ENCODE measurements at regions not wholly inside any gene's neighbourhood (a gene's known extent, or its start where the extent isn't known, plus 50 kb on each side); places are given as distances from the start of the nearest gene placed in this dataset.

DNA sequence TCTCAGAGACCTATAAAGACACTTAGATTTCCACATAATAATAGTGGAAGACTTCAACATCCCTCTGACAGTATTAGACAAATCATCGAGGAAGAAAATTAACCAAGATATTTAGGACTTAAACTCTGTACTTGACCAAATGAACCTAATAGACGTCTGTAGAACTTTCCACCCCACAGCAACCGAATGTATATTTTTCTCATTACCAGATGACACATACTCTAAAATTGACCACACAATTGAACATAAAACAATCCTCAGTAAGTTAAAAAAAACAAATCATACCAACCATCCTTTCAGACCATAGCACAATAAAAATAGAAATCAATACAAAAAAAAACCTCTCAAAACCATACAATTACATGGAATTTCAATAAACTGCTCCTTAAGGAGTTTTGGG is 201.0 kb downstream of the POSTN start:
- Mint-ChIP-seq H3K4me3 (ENCODE audit: unreplicated experiment) (no peak overlapping the region), H3K36me3 (ENCODE audit: low read depth, unreplicated experiment) (no peaks in the 10 kb centered on the region), H3K9me3 (ENCODE audit: unreplicated experiment) (no peaks in the 10 kb centered on the region), H3K27ac (ENCODE audit: unreplicated experiment) (no peak overlapping the region), H3K27me3 (ENCODE audit: unreplicated experiment) (peaks cover 3% of the 10 kb centered on the region), H3K4me1 (ENCODE audit: unreplicated experiment) (no peaks in the 10 kb centered on the region)
- DNase-seq (ENCODE audit: low spot score), result no peak
- TF ChIP-seq, protein P1, sequence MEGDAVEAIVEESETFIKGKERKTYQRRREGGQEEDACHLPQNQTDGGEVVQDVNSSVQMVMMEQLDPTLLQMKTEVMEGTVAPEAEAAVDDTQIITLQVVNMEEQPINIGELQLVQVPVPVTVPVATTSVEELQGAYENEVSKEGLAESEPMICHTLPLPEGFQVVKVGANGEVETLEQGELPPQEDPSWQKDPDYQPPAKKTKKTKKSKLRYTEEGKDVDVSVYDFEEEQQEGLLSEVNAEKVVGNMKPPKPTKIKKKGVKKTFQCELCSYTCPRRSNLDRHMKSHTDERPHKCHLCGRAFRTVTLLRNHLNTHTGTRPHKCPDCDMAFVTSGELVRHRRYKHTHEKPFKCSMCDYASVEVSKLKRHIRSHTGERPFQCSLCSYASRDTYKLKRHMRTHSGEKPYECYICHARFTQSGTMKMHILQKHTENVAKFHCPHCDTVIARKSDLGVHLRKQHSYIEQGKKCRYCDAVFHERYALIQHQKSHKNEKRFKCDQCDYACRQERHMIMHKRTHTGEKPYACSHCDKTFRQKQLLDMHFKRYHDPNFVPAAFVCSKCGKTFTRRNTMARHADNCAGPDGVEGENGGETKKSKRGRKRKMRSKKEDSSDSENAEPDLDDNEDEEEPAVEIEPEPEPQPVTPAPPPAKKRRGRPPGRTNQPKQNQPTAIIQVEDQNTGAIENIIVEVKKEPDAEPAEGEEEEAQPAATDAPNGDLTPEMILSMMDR (IDR thresholded peaks at IDR 0.05; ENCODE audit: unreplicated experiment), result no peak

DNA sequence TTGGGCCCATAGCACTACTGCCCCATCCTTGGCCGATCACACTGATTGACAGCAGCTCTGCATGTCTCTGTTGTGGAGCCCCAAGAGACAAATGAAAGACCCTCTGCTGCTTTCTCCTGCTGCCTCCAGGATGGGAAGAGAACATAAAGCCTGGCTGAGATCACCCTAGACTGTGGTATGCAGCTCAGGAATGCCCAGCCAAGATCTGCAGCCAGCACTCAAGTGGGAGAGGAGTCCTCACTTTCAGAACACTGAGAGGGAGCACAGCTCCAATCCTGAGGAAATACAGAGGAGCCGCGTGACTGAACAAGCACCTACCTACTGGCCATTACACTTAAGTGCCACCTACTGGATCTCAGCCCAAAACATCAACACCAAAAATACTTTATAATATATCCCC is 203.0 kb downstream of the POSTN start:
- H3K4me3 Mint-ChIP-seq (ENCODE audit: unreplicated experiment), result no peak overlapping the region
- H3K27me3 Mint-ChIP-seq (ENCODE audit: unreplicated experiment), result peaks cover 2% of the 10 kb centered on the region
- H3K36me3 Mint-ChIP-seq (ENCODE audit: low read depth, unreplicated experiment), result no peaks in the 10 kb centered on the region
- H3K4me1 Mint-ChIP-seq (ENCODE audit: unreplicated experiment), result no peaks in the 10 kb centered on the region
- H3K27ac Mint-ChIP-seq (ENCODE audit: unreplicated experiment), result no peak overlapping the region
- TF ChIP-seq, protein P1 (IDR thresholded peaks at IDR 0.05; ENCODE audit: unreplicated experiment), result no peak
- no peak for DNase-seq (ENCODE audit: low spot score)
- H3K9me3 Mint-ChIP-seq (ENCODE audit: unreplicated experiment), result no peaks in the 10 kb centered on the region

DNA sequence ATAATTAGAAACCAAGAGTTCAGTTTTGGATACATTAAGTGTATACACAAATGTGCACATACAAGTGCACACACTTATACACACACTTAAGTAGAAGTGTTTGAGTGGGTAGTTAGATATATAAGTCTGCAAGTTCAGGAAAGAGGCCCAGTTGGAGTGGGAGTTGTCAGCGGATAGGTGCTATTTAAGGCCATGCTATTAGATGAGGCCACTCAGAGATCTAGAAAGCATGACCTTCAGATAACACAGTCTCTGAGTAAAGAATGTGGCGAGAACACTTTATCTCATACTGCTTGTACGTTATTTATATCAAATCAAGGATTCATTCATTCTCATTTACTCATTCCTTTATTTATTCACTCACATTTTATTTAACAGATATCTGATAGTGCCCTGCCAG is 206.2 kb downstream of the POSTN start:
- Mint-ChIP-seq H3K27me3 (ENCODE audit: unreplicated experiment) (no peaks in the 10 kb centered on the region), H3K4me3 (ENCODE audit: unreplicated experiment) (no peak overlapping the region), H3K27ac (ENCODE audit: unreplicated experiment) (no peak overlapping the region), H3K4me1 (ENCODE audit: unreplicated experiment) (no peaks in the 10 kb centered on the region), H3K36me3 (ENCODE audit: low read depth, unreplicated experiment) (no peaks in the 10 kb centered on the region), H3K9me3 (ENCODE audit: unreplicated experiment) (no peaks in the 10 kb centered on the region)
- TF ChIP-seq, protein P1 (IDR thresholded peaks at IDR 0.05; ENCODE audit: unreplicated experiment), result no peak
- DNase-seq (ENCODE audit: low spot score), result no peak

DNA sequence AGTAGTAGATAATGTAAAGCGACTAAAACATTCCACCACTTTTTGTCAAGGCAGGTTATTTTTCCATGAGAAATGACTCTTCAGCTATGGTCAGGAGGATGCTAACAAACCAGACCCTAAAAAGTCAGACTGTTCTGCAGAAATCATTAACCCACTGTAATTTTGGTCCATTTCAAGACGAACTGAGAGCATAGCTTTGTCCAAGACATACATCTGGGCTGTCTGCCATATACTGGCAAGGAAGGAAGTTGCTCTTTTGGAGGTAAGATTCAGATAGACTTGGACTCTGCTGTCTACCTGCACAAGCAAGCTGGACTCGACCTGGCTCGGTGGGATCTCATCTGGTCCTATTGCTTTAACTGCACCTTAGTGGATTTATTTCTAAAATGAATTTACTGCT is 207.8 kb downstream of the POSTN start:
- no peaks in the 10 kb centered on the region for H3K36me3 Mint-ChIP-seq (ENCODE audit: low read depth, unreplicated experiment)
- TF ChIP-seq, protein P1 (IDR thresholded peaks at IDR 0.05; ENCODE audit: unreplicated experiment), result no peak
- no peaks in the 10 kb centered on the region for H3K9me3 Mint-ChIP-seq (ENCODE audit: unreplicated experiment)
- H3K4me3 Mint-ChIP-seq (ENCODE audit: unreplicated experiment), result no peak overlapping the region
- H3K27me3 Mint-ChIP-seq (ENCODE audit: unreplicated experiment), result no peaks in the 10 kb centered on the region
- H3K4me1 Mint-ChIP-seq (ENCODE audit: unreplicated experiment), result no peaks in the 10 kb centered on the region
- no peak overlapping the region for H3K27ac Mint-ChIP-seq (ENCODE audit: unreplicated experiment)
- DNase-seq (ENCODE audit: low spot score), result no peak

DNA sequence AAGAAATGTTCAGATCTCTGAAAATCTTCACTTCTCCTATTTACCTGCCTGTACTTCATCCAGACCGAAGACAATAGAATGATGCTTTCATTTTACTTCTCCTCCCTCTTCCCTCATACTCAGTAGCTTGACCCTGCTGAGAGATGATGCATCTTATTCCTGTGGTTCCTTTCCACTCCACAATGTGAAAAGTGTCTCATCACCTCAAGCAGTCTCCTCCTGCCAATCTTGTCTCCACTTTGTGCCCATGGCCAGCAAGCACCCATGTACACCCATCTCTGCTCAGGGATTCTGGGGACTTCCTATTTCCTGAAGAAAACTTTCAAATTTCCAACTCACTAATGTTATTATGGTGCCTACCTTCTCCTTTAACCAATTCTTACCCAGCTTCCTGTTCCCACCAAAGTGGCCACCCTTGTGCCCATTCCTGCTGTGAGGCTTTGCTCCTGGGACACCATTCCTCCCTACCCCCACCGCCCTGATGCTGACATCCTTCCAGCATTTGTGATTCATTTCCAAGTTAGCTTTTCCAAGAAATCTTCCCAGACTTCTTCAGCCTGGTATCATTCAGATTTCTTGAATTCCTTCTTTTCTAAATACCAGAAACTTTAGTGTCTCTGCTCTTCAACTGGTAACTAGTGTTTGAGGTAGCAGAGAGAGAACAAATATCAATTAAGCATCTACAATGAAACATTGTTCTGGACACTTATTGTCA is 212.5 kb downstream of the POSTN start:
- Mint-ChIP-seq H3K36me3 (ENCODE audit: low read depth, unreplicated experiment) (no peaks in the 10 kb centered on the region), H3K27me3 (ENCODE audit: unreplicated experiment) (no peaks in the 10 kb centered on the region), H3K4me3 (ENCODE audit: unreplicated experiment) (no peak overlapping the region), H3K9me3 (ENCODE audit: unreplicated experiment) (no peaks in the 10 kb centered on the region), H3K27ac (ENCODE audit: unreplicated experiment) (no peak overlapping the region), H3K4me1 (ENCODE audit: unreplicated experiment) (no peaks in the 10 kb centered on the region)
- TF ChIP-seq, protein P1 (IDR thresholded peaks at IDR 0.05; ENCODE audit: unreplicated experiment), result no peak
- DNase-seq (ENCODE audit: low spot score), result no peak

Measured in endothelial cell (in vitro differentiated cells).